ENCODE measurements at regions not wholly inside any gene's neighbourhood (a gene's known extent, or its start where the extent isn't known, plus 50 kb on each side); places are given as distances from the start of the nearest gene placed in this dataset.
A peak's percentile ranks its signal among the peaks of the same experiment; 100 is the strongest.

- DNase-seq = no peak
Observed at GRCh38 chr18:43651057-43651456, 373.8 kb upstream of the SYT4 start.

- peak; percentile 46 for DNase-seq
Observed at GRCh38 chr18:43656547-43656946, 379.3 kb upstream of the SYT4 start.

GRCh38 chr18:43661570-43661969, 384.3 kb upstream of the SYT4 start:
- no peak for DNase-seq

DNA sequence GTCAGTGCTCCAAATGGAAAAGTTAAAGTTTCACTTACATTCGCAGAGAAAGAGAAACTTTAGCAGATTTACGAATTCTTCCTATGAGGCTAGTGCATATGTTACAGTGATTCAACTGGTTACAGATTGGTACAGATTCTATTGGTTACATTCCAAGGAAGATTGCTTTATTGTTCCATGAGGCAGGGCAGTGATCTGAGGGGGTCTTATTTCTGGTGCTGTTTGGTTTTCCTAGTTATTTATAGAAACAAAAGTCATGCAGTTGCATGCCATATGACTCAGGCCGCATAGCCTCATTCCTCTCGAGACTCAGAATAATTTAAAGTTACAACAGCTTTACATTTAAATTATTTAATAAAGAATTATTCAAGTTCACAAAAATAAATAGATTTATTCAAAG, 385.4 kb upstream of the SYT4 start:
- DNase-seq = no peak

DNA sequence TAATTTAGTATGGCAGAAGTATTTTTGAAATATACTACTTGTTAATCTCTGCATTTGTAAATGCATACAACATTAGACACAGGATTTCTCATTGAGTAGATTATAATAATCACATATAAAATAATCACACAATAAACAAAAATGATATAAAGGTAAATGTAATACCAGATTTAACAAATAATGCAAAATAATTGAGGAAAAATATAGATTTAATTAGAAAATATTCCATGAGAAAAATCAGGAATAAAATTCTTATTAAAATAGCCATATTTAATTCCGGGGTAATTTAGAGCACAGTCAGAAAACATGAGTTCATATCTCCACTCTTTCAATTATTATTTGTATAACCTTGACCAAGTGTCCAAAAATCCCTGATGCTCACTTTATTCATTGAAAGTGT, 385.9 kb upstream of the SYT4 start:
- DNase-seq = no peak

GRCh38 chr18:43664487-43665008, 387.3 kb upstream of the SYT4 start:
- DNase-seq = no peak

- DNase-seq = no peak
Observed at GRCh38 chr18:43665105-43665788, 388.0 kb upstream of the SYT4 start.

DNA sequence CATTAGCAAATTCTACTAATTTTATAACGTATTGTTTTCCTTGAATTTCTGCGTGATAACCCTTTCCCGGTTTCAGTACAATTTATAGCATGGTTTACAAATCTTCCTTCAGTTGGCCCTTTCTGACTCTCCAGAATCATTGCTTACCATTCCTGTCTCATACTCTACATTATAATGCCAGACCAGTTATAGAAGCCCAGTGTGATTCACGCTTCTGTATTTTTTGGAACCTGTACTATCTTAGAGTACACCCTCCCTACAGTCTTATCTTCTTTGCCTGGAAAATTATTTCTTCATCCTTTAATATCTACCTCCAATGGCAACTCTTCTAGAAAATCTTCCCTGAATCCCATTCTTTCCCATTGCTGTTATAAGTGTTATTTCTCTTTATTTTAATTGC, 391.6 kb upstream of the SYT4 start:
- DNase-seq = no peak

GRCh38 chr18:43671431-43671830, 394.1 kb upstream of the SYT4 start:
- no peak for DNase-seq

DNA sequence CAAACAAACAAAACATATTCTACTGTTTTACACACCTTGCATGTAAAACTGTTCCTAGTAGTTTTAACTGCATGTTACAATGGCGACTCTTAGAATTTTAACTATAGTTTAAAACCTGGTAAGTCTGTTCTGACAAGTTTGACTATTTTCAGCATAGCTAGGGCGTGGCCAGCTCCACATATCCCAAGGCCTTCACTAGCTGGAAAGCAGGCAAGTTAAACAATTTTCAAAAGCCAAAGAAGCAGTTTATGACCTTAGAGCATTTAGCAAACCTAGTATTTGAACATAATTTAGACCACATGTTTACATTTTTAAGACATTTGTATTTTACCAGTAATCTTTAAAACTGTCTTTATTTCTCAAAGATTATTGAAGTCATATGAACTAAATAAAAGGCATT, 402.8 kb upstream of the SYT4 start:
- no peak for DNase-seq

DNA sequence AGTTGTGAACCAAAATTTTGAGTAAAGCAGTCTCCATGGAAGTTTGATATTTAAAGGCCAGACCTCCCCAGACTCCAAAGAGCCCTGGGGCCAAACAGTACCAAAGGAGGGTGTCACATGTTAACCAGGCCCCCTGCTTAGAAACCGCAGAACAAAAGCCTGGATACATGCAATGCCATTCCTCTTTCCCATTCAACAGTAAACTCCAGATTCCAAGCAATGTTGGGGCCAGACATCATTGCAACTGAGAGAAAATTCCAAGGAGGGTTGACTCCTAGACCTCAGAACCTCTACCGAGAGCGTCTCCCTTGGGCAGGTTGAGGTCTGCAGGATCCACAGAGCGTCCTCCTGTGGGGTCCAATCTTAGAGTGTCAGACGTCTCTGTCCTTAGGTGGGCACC, 404.4 kb upstream of the SYT4 start:
- DNase-seq = no peak

- no peak for DNase-seq
Observed at GRCh38 chr18:43682196-43682595, 404.9 kb upstream of the SYT4 start.

- no peak for DNase-seq
Observed at GRCh38 chr18:43686709-43687108, 409.4 kb upstream of the SYT4 start.

DNA sequence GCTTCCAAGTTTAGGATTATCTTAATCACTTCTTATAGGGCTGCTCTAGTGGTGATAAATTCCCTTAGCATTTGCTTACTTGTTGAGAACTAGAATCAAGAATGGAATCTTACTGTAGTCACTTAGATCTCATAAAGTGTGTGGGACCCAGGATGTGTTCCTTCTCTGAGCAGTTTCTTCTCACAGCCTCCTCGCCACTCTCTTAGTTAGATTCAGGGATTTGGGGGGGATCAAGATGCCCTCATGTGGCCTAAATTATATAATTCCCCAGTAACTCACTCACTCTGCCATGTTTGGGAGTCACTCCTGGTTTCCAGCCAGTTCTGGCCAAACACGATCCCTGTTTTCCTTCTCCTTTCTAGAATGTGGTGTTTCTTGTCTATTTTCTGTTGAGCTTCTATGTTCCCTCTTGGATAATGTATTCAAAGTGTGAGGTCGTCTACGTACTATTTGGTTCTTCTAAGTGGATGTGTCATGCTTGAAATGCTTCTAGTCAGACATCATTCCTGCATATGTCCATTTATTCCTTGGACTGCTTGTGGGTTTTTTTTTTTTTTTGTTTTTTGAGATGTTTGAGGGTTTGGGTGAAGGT, 414.9 kb upstream of the SYT4 start:
- no peak for DNase-seq

GRCh38 chr18:43702399-43702798, 425.1 kb upstream of the SYT4 start:
- no peak for DNase-seq

- no peak for DNase-seq
Observed at GRCh38 chr18:43703050-43703449, 425.8 kb upstream of the SYT4 start.

- no peak for DNase-seq
Observed at GRCh38 chr18:43705850-43706249, 428.6 kb upstream of the SYT4 start.

GRCh38 chr18:43710135-43710534, 432.8 kb upstream of the SYT4 start:
- DNase-seq = no peak

DNA sequence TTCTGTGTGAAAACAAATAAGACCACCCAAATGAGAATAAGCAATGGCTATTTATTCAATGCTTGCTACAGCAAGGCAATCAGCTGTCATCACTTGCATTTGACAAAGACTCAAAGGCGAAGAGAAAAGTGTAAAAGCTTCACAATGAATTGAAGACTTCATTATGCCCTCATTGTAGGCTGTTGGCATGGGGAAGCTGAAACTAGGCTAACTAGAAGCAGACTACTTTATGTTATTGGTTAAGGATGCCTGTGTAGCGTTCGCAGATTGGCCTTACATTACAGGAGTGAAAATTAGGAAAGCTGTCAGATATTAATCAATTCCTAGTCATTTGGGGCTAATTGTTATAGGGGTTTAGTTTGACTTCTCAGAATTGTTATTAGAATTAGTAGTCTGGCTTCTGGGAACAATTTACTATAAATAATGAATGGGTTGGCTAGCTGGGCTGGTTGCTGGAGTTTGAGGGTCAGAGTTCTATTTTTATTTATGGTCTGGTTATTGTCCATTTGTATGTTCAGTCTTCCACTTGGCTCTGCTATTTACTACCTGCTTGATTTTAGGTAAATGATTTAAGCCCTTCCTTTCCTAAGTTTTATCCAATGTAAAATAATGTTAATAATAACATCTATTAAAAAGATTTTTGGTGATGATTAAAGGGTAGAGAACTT, 437.2 kb upstream of the SYT4 start:
- DNase-seq = no peak

DNA sequence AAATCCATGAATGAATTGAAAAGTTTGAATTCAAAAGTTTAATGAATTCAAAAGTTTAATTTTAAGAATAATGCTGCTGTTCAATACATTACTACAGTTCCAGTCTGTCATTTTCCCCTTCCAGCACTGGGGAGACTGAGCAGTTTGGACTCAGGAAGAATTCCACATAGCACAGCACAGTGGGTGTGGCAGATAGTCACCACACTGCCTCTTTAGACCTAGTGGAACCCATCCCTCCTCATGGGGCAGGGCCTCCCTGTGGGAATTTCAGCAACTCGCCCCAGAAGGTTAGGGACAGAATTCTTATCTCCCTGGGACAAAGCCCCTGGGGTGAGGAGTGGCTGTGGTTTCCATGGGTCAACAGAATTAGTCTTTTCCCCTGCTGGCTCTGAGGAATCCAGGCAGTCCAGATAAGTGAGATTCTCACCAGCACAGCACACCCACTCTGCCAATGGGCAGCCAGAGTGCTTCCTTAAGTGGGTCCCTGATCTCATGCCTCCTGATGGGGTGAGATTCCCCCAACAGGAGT, 442.0 kb upstream of the SYT4 start:
- DNase-seq = no peak

- no peak for DNase-seq
Observed at GRCh38 chr18:43720041-43720440, 442.8 kb upstream of the SYT4 start.

DNA sequence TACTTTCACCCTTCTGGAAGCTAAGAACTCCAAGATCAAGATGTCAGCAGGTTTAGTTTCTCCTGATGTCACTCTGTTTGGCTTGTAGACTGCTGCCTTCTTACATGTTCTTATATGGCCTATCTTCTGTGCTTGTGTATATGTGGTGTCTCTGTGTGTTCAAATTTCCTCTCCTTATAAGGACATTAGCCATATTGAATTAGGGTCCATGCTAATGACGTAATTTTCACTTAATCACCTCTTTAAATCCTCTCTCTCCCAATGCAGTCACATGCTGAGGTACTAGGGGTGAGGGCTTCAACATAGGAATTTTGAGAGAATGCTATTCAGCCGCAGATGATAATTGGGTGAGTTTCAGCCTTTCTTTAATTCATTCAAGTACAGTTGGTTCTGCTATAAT, 458.3 kb upstream of the SYT4 start:
- no peak for DNase-seq

DNA sequence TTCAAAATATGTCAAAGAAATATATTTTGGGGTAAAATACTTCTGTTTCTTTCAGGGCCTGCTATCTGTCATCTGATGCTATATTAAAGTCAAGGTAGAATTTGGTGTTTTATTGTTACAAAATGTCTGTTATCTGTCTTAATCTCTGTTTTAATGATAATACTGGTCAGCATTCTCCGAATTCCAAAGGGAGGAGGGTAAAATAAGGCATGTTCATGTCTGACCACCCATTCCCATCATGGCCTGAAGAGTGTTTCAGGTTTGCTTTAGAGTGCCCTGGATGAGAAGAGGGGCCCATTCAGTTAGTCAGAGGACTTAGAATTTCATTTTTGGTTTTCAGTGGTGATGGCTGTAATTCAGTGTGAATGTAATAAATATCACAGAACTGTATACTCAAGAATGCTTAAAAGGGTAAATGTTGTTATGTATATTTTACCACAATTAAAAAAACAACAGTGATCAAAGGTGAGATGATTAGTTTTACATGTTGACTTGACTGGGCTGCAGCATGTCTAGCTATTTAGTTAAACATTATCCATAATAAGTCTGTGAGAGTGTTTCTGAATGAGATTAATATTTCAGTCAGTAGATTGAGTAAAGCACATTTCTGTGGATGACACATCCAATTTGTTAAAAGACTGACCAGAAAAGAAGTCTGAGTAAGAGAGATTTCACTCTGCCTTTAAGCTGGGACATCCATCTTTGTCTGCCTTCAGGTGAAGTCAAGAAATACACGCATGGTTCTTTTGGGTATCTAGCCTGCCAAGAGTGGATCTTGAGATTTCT, 467.9 kb upstream of the SYT4 start:
- DNase-seq = no peak

Measured in NCI-H2227 treated with DMSO at 0.1 percent for 48 hours (cell line).